NCI-H82 treated with DMSO at 0.1 percent for 48 hours (cell line): ENCODE measurements at regions not wholly inside any gene's neighbourhood (a gene's known extent, or its start where the extent isn't known, plus 50 kb on each side); places are given as distances from the start of the nearest gene placed in this dataset.
A peak's percentile ranks its signal among the peaks of the same experiment; 100 is the strongest.
"Not testable (repeated sequence)": the region's sequence is repeated elsewhere in the genome, so short reads cannot be mapped to it uniquely, and the experiment has no call there.

ENCODE experiments used
- DNase-seq: peaks from one replicate; lab custom pipeline; 2025; ENCODE audit not compliant: unreplicated experiment; lab: John Stamatoyannopoulos, UW

DNA sequence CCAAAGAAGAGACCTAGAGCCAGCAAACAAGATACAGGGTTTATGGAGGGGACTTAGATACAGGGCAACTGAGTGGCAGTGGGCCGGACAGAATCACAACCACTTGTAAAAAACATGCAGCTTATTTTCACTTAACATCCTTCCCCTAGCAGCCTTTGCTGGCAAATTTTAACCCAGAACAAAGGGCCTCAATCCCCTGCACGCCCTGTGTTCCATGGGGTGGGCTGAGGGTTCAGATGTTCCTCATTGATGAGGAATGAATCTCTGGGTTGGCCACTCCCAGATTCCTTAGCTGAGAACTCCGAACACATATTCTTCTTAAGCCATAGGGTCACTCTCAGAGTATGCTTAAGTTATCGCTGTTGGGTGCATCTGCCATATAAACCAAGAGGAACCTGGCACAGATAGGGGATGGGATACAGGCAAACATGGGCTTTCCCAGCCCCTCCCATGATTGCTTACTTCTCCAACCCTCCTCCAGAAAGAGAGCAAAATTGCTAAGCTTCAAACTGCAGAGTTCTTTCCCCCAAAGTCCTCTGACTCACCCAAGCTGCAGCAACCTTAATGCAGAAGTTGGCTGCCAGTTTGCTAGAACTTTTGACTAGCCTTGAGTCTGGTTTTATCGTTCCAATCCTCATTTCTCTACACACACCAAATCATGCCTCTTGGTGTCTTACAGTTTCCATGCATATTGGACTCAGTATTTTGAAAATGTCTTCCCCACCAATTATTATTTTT lies 146.9 kb downstream of the CD47 start:
- DNase-seq: no peak

DNA sequence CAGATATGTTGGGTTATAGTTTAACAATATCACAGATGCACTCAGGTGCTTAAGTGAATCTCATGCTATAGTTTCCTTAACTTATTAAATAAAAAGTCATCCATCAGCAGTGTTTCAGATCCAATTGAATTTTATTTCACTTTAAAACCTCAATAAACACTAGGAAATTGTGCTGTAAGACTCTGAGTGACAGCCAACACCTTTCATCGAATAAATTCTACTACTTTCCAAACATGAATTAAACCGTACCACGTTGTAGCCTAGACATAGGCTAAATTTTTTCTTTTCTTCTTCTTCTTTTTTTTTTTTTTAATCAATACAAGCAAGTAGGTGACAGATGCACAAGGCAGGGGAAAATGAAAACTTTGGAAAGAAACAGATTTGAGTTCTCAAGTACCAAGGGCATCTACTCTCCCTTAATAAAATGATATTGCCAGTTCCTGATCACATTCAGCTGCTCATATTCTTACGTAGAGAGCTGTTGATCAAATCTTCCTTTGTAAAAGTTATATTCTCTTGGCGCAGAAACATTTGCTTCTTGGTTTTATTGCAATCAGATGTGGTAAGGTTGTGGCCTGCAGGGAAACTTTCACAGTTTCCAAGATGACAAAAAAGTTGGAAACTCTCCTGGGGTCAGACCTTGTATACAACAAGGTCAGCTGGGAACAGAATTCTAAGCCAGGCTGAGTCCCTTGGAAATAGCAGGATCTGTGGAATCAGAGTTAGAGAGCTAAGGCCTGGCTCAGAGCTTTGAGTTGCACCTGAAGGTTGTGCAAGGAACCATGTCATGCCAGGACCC lies 147.7 kb downstream of the CD47 start:
- no peak for DNase-seq

DNA sequence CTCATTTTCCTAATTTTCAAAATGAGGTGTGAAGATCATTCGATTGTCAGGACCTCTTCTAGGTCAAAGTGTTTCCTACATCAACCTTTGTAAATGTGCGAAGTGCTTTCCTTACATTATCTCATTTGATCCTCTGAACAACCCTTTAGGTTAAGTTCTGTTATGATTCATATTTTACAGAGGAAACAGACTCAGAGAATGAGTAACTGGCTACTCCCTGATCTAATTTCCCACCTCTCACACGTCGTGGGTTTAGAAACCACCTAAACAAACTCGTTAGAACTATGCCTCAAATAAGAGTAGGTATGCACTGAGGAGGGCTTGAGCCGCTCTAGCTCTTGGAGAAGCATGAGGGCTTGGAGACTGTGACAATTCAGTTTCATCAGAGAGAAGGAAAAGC lies 148.6 kb downstream of the CD47 start:
- DNase-seq: no peak

DNA sequence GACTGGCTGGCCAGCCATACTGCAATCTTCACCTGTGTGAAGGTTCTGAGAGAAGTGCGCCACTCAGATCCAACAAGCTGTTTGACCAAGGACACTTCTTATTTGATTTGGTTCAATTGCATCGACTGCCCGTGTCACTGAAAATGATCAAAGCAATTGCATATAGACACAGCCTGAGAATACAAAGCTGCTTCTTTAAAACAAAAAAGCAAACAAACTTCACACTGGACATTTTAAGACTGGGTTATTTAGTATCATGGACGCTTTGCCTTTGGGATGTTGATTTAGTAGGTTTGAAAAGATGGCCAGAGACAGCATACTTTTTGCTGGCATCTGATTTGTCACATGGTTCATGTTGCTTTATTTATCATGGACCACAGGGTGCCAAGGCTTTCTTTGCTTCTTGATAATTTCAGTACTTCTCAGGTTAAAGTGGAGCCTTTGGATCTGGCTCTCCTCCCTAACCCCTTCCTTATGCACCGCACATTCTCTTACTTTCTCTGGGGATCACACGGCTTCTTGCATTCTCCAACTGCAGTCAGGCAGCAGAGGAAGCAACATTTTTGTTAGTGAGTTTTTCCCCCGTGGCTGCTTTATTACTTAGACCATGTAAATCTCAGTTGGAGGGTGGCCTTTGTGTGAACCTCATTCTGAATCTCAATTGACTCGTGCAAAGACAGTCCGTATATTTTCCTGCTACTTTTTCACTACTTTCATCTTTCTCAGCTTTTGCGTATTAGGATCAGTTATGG lies 151.0 kb downstream of the CD47 start:
- no peak for DNase-seq

DNA sequence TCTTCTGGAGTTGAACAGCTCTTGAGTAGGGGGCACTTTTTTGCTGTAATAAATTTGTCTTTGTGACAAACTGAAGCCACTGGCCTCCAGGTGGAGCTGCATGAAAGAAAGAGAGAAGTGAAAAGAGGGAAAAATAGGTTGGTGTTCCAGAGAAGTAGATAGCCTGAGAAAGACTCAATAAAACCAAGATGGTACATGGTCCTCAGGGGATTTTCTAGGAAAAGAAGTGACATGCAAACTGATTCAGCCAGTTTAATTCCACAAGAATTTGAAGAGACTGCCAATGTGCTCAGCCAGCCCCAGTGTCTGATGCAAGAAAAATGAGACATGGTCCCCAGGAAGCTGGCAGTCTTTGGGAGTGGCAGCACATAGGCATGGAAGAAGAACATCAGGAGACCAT lies 152.7 kb downstream of the CD47 start:
- peak; percentile 23 for DNase-seq

DNA sequence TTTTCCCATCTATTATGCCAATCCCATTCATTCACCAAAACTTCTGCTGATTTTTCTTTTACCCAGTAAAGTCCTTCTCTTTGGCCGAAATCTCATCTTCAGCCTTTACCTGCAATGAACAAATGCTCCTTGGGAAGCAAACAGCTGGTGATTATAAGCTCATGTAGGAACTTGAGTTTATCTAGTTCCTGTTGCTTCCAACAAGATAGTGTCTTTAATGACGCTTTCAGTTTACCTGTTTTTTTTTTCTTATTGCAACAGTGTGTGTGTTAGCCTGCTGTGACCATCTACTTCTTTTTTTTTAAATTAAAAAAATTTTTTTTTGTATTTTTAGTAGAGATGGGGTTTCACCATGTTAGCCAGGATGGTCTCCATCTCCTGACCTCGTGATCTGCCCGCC lies 156.0 kb downstream of the CD47 start:
- no peak for DNase-seq

DNA sequence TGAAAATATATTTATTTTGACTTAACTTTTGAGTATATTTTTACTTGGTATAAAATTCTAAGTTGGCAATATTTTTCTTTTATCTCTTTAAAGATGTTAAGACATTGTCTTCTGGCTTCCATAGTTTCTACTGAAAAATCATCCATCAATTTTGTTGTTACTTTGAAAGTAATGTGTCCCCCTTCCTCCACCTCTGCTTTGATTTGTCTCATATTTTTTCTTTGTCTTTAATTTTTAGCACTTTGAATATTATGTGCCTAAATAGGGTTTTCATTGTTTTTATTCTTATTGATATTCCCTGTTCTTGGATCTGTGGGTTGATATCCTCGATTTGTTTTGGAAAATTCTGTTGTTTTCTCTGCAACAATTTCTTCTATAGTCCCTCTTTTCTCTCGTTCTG lies 157.4 kb downstream of the CD47 start:
- DNase-seq: no peak

DNA sequence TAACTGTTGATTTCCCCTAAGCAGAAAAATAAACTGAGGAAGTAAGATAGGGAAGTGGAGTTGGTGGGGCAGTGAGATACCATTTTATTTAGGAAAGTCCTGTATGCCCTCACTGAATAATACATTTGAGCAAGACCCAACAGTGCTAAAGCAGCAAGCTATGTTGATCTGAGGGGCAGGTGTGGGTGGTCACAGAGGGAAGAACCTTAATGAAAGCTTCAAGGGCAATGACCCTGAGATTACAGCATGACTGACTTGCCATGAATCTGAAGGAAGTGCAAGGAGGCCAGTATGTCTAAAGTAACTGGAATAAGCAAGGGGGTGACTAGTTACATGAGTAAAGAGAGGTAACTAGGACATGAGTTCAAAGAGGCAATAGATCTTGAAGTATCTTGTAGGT lies 159.5 kb downstream of the CD47 start:
- no peak for DNase-seq

DNA sequence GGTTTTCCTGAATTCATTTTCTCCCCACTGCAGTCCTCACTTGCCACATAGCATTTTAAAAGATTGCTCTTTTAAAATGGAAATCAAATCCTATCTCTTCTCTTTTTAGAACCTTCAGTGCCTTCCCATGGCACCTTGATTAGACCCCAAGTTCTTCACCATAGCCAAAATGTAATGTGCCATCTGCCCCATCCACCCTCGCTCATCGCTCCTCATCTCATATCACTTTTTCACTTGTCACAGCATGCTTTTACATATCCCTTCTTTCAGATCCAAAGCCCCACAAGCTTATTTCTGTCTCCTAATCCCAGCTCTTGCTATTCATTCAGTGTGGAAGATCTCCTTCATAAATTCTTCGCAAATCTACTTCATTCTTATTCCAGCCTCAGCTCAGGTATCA lies 161.7 kb downstream of the CD47 start:
- DNase-seq: no peak

DNA sequence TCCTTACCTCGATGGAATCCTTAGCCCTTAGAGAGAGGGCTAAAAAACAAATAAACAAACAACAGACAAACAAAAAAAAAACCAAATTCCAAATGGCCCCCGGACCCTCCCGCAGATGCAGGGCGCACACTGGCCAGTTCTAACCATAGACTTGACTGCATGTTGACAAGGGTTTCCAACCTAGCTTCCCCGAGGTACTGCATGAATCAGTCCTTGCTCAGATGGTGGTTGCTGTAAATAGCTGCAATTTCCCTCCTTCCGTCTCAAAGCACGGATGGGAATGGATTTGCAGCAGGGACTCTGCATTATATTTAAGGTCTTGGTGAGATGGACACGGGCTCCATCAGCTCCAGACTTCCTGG lies 162.8 kb downstream of the CD47 start:
- DNase-seq: no peak

DNA sequence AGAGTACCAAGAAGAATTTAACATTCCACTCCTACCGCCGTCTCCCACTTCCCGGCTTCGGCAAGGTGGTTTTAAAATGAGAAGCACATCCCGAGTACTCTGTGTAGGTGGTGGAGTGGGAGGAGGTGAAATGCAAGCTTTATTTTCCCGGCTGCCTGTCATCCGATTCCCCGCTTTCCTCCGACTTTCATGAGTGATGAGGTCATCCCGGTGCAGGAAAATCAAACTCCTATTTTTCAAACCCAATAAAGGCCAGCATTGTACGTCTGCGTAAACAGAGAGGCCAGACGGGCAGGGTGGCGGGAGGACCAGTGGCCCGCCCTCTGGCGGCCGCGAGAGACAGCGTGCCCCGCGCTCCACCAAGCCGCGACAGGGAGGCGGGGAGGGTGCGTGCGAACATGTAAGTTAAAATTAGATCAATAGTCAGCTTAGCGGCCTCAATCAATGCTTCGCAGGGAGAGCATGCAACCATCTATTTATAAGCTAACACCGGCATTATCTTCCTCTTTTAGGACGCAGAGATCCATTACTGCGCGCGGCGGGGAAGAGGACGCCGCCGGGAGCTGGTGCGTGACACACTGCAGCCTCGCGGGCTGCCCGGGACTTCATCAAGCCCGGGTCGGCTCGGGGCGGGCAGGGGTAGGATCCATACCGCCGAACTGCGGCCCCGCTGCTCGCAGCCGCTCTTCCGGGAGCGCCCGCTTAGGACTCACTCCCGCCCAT lies 163.3 kb downstream of the CD47 start:
- DNase-seq: peak; percentile 41

DNA sequence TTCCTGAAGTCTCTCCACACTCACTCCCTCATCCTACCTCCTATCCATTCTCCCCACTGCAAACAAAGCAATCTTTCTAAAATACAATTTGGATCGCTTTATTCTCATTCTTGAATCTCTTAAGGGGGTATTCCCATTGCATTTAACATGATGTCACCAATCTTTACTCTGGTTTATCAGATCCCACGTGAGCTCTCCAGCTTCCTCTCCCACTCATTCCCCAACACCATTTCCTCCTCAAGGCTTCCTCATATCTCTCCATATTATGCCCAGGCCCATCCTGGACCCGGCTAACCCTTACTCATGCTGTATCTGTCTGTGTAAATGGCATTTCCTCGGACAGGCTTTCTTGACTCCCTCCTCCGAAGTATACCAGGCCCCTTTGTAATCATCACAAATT lies 165.0 kb downstream of the CD47 start:
- no peak for DNase-seq

DNA sequence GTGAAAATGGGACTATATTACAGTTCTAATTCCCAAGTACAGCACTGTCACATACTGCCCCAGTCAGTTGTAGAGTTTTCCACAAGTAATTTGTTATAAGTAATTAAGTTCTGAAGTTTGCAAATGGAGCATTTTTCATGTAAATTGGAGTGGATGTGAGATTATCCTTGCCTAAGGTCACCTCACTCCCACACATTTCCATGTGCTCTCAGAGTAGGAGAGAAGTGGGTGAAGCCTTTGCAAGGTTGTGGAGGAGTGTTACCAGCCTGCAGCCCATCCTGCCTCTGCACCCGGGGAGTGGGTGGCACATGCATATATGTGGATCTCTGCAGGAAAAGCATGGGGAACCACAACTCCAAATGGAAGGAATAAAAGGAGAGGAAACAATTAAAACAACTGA lies 169.8 kb downstream of the CD47 start:
- DNase-seq: no peak

DNA sequence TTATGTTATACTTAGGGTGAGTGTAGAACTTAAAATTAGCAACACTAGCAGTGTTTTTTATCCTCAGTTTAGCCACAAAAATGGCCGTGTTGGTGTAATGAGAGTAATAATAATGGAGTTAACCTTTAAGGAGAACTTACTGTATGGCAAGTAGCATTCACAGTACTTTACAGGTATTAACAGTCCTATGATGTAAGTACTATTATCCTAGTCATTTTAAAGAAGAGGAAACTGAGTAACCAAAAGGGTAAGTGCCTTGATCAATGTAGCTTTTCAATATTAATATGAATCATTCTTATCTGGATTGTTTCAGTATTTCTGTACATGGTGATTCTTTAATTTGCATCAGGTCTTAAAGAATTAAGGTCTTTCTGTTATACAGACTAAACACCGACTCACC lies 170.3 kb downstream of the CD47 start:
- no peak for DNase-seq

DNA sequence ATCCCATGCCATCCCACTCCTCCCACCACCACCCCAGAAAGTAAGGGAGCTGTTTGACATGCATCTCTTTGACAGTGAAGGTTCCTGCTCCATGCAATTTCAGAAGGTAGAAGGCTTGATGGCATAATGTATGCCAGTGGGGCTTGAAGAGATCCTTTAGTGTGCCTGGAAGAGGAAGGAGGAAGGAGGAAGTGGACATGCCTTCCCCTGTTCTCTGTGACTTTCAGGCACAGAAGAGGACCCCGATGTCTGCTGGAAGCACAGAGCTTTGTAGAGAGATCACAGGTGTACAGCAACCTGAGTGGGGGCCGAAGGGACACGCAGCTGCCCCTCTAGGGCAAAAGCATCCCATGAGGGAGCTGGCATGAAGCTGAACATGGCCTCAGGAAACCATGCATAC lies 171.6 kb downstream of the CD47 start:
- DNase-seq: no peak

DNA sequence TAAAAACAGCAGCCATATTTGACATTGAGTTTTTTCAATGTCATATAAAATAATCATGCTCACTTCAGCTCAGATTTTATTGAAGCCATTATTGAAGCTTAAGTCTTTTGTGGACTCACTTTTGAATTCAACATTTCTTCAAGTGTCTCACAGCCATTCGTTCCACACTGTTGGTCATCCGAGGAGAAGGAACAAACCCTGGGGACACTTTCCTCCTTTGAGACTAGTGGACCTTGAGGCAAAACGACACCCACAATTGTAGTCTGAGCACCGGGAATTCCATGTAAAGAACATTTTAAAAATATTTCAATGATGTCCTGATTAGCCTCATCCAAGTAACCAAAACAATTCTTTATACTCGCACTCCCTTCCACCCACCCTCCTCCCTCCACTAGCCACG lies 174.7 kb downstream of the CD47 start:
- DNase-seq: no peak

DNA sequence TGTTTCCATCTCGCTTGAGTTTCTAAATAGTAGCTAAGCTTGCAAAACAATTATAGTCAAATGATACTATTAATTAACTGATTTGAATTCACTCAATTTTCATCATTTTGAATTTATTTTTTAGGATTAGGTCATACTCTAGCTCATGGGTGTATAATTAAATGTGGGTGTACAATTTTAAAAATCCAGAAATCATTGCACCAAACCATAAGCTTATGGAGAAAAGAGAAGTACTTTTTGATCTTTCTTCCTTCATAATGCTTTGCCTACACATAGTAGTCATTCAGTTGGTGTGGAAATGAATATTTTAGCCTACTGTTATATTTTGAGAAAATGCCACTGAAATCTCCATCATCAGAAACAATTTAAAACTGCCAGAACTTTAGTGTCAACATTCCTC lies 175.1 kb downstream of the CD47 start:
- DNase-seq: no peak

DNA sequence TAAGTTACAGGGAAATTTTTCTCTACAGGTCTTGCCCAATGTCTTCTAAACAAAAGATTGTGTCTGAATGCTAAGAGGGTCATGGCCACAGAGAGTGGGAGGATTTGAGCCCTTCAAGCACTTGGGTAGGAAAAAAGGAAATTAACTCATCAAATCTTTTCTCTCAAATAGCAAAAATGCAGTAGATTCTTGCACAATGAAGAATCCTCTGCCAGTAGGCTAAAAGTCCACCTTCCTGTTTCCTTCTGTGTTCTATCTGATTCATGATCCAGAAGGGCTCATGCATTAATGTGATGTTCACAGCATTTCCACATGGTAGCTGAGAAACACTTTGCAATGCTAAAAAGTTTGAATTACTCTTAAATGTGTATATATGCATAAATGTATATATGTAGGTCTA lies 177.1 kb downstream of the CD47 start:
- no peak for DNase-seq

DNA sequence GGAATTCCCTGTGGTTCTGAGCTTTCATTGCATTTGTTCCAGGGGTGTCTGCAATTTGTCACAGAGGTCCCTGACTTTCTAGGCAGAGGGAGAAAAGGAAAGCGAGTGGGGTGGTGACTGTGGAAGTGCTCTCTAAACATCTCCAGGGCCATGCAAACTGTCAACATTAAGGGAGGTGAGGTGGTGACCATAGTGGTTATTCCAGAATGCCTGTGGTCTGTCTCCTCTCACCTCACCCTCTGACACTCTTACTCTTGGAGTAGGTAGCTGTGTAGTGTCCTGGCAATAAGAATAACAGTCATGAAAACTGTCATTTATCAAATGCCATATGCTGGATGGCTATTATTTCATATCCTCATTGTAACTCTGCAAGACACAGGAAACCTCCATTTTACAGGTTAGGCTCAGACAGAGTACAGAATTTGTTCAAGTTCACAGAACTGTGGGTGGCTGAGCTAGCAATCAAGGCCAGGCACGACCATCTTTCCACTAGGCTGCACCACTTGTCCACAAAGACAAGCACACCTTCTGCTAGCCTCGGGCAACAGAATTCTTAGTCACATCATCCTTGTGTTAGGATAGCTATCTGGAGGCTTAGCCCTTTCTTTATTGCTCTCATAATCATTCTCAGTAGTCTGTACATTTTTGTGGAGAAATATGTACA lies 179.4 kb downstream of the CD47 start:
- DNase-seq: no peak

DNA sequence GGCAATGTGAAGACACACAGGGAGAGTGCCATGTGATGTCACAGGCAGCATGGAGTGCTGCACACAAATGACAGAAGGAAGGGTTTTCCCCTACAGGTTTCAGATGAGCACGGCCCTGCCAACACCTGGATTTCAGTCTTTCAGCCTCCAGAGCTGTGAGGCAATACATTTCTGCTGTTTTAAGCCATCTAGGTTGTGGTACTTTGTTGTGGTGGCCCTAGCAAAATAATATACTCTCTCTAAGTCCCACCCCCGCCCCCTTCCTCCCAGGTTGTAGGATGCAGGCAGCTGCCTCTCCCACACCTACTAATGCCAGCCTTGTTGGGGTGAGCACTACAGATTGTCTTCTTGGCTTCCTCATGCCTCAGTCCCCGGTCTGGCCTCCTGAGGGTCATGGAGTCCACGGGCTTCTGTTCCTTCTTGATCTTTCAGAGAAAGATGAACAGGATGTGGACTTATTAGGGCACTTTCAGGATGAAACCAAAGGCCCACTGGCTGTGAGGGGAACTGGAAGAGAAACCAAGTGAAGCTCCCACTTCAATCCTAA lies 180.0 kb downstream of the CD47 start:
- no peak for DNase-seq

DNA sequence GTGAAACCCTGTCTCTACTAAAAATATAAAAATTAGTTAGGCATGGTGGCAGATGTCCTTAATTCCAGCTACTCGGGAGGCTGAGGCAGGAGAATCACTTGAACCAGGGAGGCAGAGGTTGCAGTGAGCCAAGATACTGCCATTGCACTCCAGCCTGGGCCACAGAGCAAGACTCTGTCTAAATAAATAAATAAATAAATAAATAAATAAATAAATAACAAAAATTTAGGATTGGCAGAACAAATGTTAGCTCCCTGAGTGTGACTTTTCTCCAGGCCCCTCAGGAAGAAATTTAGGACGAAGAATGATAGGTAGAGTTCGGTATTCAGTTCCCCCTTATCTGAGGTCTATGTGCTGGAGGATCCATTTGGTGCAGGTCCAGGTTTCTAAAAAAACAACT lies 181.2 kb downstream of the CD47 start:
- DNase-seq: not testable (repeated sequence)
